HL-60 (cell line): ENCODE measurements at regions not wholly inside any gene's neighbourhood (a gene's known extent, or its start where the extent isn't known, plus 50 kb on each side); places are given as distances from the start of the nearest gene placed in this dataset.

Experiments
- DNase-seq, 2 experiments: peaks; one replicate each; pipeline ENCODE4 v3.0.0-alpha.2; 2010 to 2020; ENCODE audit warnings: low read depth in 1 of 2, low spot score in 1 of 2
- H3K27ac ChIP-seq: fragments of 250-450 bp; sonication (Bioruptor Pico); replicated peaks from 2 replicates; pipeline ENCODE4 v1.5.1; 2020; ENCODE audit warnings: mild to moderate bottlenecking, moderate library complexity
- H3K27me3 ChIP-seq: fragments of 250-450 bp; sonication (Bioruptor Pico); 2 replicates; pipeline ENCODE4 v1.5.1; 2021; ENCODE audit warnings: mild to moderate bottlenecking, moderate library complexity; ENCODE audit not compliant: insufficient read depth, poor library complexity, severe bottlenecking
- H3K4me3 ChIP-seq: replicated peaks from 2 replicates; pipeline ENCODE4 v1.5.1; 2011; ENCODE audit warnings: mild to moderate bottlenecking, control low read depth, low read length; ENCODE audit not compliant: insufficient read depth
- CTCF ChIP-seq: IDR thresholded peaks from one replicate; pipeline ENCODE4 v1.5.1; 2011; ENCODE audit warnings: low read length, control low read depth, inconsistent platforms; ENCODE audit not compliant: insufficient read depth
- GABPA ChIP-seq: IDR thresholded peaks from 2 replicates; pipeline ENCODE4 v1.6.1; 2012; ENCODE audit warnings: low read depth
- POLR2AphosphoS5 ChIP-seq: IDR thresholded peaks from 2 replicates; pipeline ENCODE4 v1.6.1; 2012; ENCODE audit warnings: low read depth
- REST ChIP-seq: IDR thresholded peaks from 2 replicates; pipeline ENCODE4 v1.6.1; 2012; ENCODE audit warnings: low read depth; ENCODE audit not compliant: insufficient replicate concordance
- SPI1 ChIP-seq: IDR thresholded peaks from 2 replicates; pipeline ENCODE4 v1.6.1; 2012; ENCODE audit warnings: low read depth, mild to moderate bottlenecking, borderline replicate concordance

- H3K27ac ChIP-seq: no peak overlapping the region
- DNase-seq: no peak
- no peak overlapping the region for H3K4me3 ChIP-seq
- H3K27me3 ChIP-seq: no peaks in the 10 kb centered on the region
- TF ChIP-seq GABPA (no peak), CTCF (no peak)
These were observed 181.7 kb upstream of the RFC3 start for GRCh38 chr13:33636243-33636642.

GRCh38 chr13:33636955-33637670 lies 180.8 kb upstream of the RFC3 start:
- no peak overlapping the region for H3K27ac ChIP-seq
- TF ChIP-seq GABPA: no peak
- TF ChIP-seq REST: no peak
- TF ChIP-seq SPI1: no peak
- TF ChIP-seq POLR2AphosphoS5: no peak
- TF ChIP-seq CTCF: no peak
- no peaks in the 10 kb centered on the region for H3K27me3 ChIP-seq
- DNase-seq: no peak
- H3K4me3 ChIP-seq: no peak overlapping the region

- Histone ChIP-seq H3K27me3 (no peaks in the 10 kb centered on the region), H3K27ac (no peak overlapping the region), H3K4me3 (no peak overlapping the region)
- TF ChIP-seq POLR2AphosphoS5 (no peak), REST (no peak), GABPA (no peak), CTCF (no peak), SPI1 (no peak)
- DNase-seq: no peak
These were observed 179.8 kb upstream of the RFC3 start for GRCh38 chr13:33637978-33638743.
